HEK293 (cell line): ENCODE measurements at regions not wholly inside any gene's neighbourhood (a gene's known extent, or its start where the extent isn't known, plus 50 kb on each side); places are given as distances from the start of the nearest gene placed in this dataset.

ENCODE experiments used
- CTCF ChIA-PET: fragments of 350-600 bp; formaldehyde crosslinking; extraction: SDS; loops from one replicate; lab custom pipeline; 2021; ENCODE audit warnings: antibody characterized with exemption; lab: Yijun Ruan, JAX
- POLR2A ChIA-PET: fragments of 300-600 bp; formaldehyde crosslinking; extraction: SDS; loops from one replicate; lab custom pipeline; 2020; ENCODE audit warnings: antibody characterized with exemption, inconsistent platforms; lab: Yijun Ruan, JAX
- H3K27ac ChIP-seq: fragments of 200-500 bp; sonication (Bioruptor generic); 2 replicates; pipeline ENCODE4 v1.5.1; 2014; ENCODE audit warnings: low read depth, low read length, control low read depth, inconsistent platforms; ENCODE audit errors: extremely low read depth
- H3K36me3 ChIP-seq, 2 experiments: fragments of 200-500 bp in 1 of 2; sonication (Bioruptor generic) in 1 of 2; 1 replicate in 1 of 2; 2 replicates in 1 of 2; pipeline ENCODE4 v1.5.1; 2014 to 2017; ENCODE audit warnings: inconsistent platforms in 2 of 2, low read length in 2 of 2; ENCODE audit not compliant: control insufficient read depth in 2 of 2, insufficient read depth in 1 of 2
- H3K4me1 ChIP-seq: fragments of 200-500 bp; sonication (Bioruptor generic); 2 replicates; pipeline ENCODE4 v1.5.1; 2014; ENCODE audit warnings: mild to moderate bottlenecking, low read length, inconsistent platforms; ENCODE audit not compliant: control insufficient read depth, insufficient read depth
- H3K4me3 ChIP-seq: 2 replicates; pipeline ENCODE4 v1.5.1; 2011; ENCODE audit warnings: low read depth, mild to moderate bottlenecking, control low read depth, low read length, moderate library complexity
- H3K9me3 ChIP-seq: fragments of 200-500 bp; sonication (Bioruptor generic); 2 replicates; pipeline ENCODE4 v1.5.1; 2014; ENCODE audit warnings: low read depth, low read length, inconsistent platforms; ENCODE audit not compliant: control insufficient read depth, insufficient read depth
- BCL6B ChIP-seq: fragments of 450-650 bp; formaldehyde crosslinking; IDR thresholded peaks from 2 replicates; pipeline ENCODE4 v1.5.1; 2017; ENCODE audit warnings: missing biosample characterization, missing genetic modification characterization
- KLF1 ChIP-seq: fragments of 450-650 bp; formaldehyde crosslinking; IDR thresholded peaks from 2 replicates; pipeline ENCODE4 v1.5.1; 2016; ENCODE audit warnings: missing biosample characterization, missing genetic modification characterization
- KLF16 ChIP-seq: fragments of 450-650 bp; formaldehyde crosslinking; IDR thresholded peaks from 2 replicates; pipeline ENCODE4 v1.5.1; 2017; ENCODE audit warnings: missing biosample characterization, missing genetic modification characterization
- MZF1 ChIP-seq: fragments of 450-650 bp; formaldehyde crosslinking; IDR thresholded peaks from 2 replicates; pipeline ENCODE4 v1.5.1; 2017; ENCODE audit warnings: missing biosample characterization, missing genetic modification characterization, borderline replicate concordance
- SP7 ChIP-seq: fragments of 450-650 bp; formaldehyde crosslinking; IDR thresholded peaks from 2 replicates; pipeline ENCODE4 v1.5.1; 2016; ENCODE audit warnings: missing biosample characterization, missing genetic modification characterization
- ZBTB10 ChIP-seq: fragments of 450-650 bp; formaldehyde crosslinking; IDR thresholded peaks from 2 replicates; pipeline ENCODE4 v1.5.1; 2016; ENCODE audit warnings: missing biosample characterization, missing genetic modification characterization
- ZFP3 ChIP-seq: fragments of 450-650 bp; formaldehyde crosslinking; IDR thresholded peaks from 2 replicates; pipeline ENCODE4 v1.5.1; 2016; ENCODE audit warnings: low read depth, missing biosample characterization, missing genetic modification characterization
- ZFP41 ChIP-seq: fragments of 450-650 bp; formaldehyde crosslinking; IDR thresholded peaks from 2 replicates; pipeline ENCODE4 v1.5.1; 2016; ENCODE audit warnings: missing biosample characterization, missing genetic modification characterization, borderline replicate concordance
- ZNF202 ChIP-seq: fragments of 450-650 bp; formaldehyde crosslinking; IDR thresholded peaks from 2 replicates; pipeline ENCODE4 v1.5.1; 2016; ENCODE audit warnings: missing biosample characterization, missing genetic modification characterization, borderline replicate concordance
- ZNF335 ChIP-seq: fragments of 450-650 bp; formaldehyde crosslinking; conservative IDR thresholded peaks from 2 replicates; pipeline ENCODE4 v1.5.1; 2016; ENCODE audit warnings: missing biosample characterization, missing genetic modification characterization
- ZNF341 ChIP-seq: fragments of 450-650 bp; formaldehyde crosslinking; IDR thresholded peaks from 2 replicates; pipeline ENCODE4; 2016; ENCODE audit warnings: low read depth, missing biosample characterization, missing genetic modification characterization
- ZNF626 ChIP-seq: fragments of 450-650 bp; sonication (Bioruptor Pico); formaldehyde crosslinking; IDR thresholded peaks from 2 replicates; pipeline ENCODE4 v1.5.1; 2018; ENCODE audit warnings: missing biosample characterization, missing genetic modification characterization, inconsistent platforms
- ZNF629 ChIP-seq: fragments of 450-650 bp; formaldehyde crosslinking; IDR thresholded peaks from 2 replicates; pipeline ENCODE4 v1.5.1; 2017; ENCODE audit warnings: missing biosample characterization, missing genetic modification characterization
- ZNF791 ChIP-seq: fragments of 450-650 bp; formaldehyde crosslinking; IDR thresholded peaks from 2 replicates; pipeline ENCODE4 v1.5.1; 2016; ENCODE audit warnings: missing biosample characterization, missing genetic modification characterization
- ZNF837 ChIP-seq: fragments of 450-650 bp; formaldehyde crosslinking; IDR thresholded peaks from 2 replicates; pipeline ENCODE4 v1.5.1; 2016; ENCODE audit warnings: missing biosample characterization, missing genetic modification characterization
- TF ChIP-seq, protein P1 (sequence below): fragments of 450-650 bp; formaldehyde crosslinking; IDR thresholded peaks from 2 replicates; pipeline ENCODE4 v1.5.1; 2017; ENCODE audit warnings: missing biosample characterization, missing genetic modification characterization
- TF ChIP-seq, protein P2 (sequence below): fragments of 450-650 bp; formaldehyde crosslinking; IDR thresholded peaks from 2 replicates; pipeline ENCODE4 v1.5.1; 2016; ENCODE audit warnings: missing biosample characterization, missing genetic modification characterization, borderline replicate concordance
- TF ChIP-seq, protein P3 (sequence below): fragments of 450-650 bp; formaldehyde crosslinking; IDR thresholded peaks from 2 replicates; pipeline ENCODE4 v1.5.1; 2016; ENCODE audit warnings: missing biosample characterization, missing genetic modification characterization

DNA sequence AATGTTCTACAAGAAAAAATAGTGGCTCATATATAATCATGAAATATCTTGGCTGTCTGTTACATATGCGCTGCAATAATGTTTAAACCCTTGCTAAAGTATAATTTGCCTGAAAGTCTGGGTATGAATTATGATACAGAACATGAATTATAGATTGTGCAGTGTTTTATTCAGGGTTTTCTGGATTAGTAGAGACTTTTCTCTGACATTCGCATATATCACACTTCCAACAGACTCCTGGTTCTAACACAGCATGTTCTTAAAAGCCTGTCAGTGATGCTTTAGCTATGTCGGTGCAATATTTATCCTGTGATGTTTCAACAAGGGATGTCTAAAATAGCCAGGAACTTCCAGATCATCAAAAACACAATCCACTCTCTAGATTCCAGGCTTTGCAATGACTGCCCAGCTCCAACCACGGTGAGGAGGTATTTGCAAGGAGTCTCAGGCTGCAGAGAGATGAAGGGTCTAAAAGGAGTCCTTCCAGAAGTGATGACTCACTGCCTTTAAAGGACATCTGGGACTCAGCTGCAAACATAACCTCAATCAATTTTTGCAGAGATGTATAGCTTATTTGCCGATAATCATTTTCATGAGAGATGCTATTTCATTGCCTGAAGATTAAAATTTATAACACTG, 69.4 kb downstream of the RWDD4 start:
- POLR2A ChIA-PET: no interaction called here
- no peak overlapping the region for H3K4me3 ChIP-seq
- H3K36me3 ChIP-seq: no peaks in the 10 kb centered on the region
- TF ChIP-seq ZFP41: no peak
- TF ChIP-seq ZBTB10 (tag by site-specific recombination): no peak
- no peak for TF ChIP-seq BCL6B
- TF ChIP-seq, protein P1, sequence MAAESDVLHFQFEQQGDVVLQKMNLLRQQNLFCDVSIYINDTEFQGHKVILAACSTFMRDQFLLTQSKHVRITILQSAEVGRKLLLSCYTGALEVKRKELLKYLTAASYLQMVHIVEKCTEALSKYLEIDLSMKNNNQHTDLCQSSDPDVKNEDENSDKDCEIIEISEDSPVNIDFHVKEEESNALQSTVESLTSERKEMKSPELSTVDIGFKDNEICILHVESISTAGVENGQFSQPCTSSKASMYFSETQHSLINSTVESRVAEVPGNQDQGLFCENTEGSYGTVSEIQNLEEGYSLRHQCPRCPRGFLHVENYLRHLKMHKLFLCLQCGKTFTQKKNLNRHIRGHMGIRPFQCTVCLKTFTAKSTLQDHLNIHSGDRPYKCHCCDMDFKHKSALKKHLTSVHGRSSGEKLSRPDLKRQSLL (tag by site-specific recombination): no peak
- no peak for TF ChIP-seq ZNF629
- TF ChIP-seq KLF16 (tag by site-specific recombination): no peak
- TF ChIP-seq ZNF626 (tag by site-specific recombination): no peak
- no peak for TF ChIP-seq SP7 (tag by site-specific recombination)
- no peak for TF ChIP-seq ZNF202 (tag by site-specific recombination)
- TF ChIP-seq, protein P2, sequence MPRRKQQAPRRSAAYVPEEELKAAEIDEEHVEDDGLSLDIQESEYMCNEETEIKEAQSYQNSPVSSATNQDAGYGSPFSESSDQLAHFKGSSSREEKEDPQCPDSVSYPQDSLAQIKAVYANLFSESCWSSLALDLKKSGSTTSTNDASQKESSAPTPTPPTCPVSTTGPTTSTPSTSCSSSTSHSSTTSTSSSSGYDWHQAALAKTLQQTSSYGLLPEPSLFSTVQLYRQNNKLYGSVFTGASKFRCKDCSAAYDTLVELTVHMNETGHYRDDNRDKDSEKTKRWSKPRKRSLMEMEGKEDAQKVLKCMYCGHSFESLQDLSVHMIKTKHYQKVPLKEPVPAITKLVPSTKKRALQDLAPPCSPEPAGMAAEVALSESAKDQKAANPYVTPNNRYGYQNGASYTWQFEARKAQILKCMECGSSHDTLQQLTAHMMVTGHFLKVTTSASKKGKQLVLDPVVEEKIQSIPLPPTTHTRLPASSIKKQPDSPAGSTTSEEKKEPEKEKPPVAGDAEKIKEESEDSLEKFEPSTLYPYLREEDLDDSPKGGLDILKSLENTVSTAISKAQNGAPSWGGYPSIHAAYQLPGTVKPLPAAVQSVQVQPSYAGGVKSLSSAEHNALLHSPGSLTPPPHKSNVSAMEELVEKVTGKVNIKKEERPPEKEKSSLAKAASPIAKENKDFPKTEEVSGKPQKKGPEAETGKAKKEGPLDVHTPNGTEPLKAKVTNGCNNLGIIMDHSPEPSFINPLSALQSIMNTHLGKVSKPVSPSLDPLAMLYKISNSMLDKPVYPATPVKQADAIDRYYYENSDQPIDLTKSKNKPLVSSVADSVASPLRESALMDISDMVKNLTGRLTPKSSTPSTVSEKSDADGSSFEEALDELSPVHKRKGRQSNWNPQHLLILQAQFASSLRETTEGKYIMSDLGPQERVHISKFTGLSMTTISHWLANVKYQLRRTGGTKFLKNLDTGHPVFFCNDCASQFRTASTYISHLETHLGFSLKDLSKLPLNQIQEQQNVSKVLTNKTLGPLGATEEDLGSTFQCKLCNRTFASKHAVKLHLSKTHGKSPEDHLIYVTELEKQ (tag by site-specific recombination): no peak
- TF ChIP-seq, protein P3, sequence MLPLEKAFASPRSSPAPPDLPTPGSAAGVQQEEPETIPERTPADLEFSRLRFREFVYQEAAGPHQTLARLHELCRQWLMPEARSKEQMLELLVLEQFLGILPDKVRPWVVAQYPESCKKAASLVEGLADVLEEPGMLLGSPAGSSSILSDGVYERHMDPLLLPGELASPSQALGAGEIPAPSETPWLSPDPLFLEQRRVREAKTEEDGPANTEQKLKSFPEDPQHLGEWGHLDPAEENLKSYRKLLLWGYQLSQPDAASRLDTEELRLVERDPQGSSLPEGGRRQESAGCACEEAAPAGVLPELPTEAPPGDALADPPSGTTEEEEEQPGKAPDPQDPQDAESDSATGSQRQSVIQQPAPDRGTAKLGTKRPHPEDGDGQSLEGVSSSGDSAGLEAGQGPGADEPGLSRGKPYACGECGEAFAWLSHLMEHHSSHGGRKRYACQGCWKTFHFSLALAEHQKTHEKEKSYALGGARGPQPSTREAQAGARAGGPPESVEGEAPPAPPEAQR: no peak
- TF ChIP-seq ZNF335 (tag by site-specific recombination): no peak
- no peak for TF ChIP-seq ZNF837 (tag by site-specific recombination)
- no peak for TF ChIP-seq ZFP3 (tag by site-specific recombination)
- TF ChIP-seq KLF1 (tag by site-specific recombination): no peak
- no peak for TF ChIP-seq ZNF341
- no peak for TF ChIP-seq ZNF791 (tag by site-specific recombination)
- TF ChIP-seq MZF1 (tag by site-specific recombination): no peak
- TF ChIP-seq, all 188 proteins: peak for 0
- CTCF ChIA-PET: interaction anchor here (0.5 kb wide), 1 partner anchor 984 kb away, joined by 3 read pairs; no protein-coding TSS in a partner anchor
- Histone ChIP-seq H3K27ac (no peak overlapping the region), H3K4me1 (peaks cover 3% of the 10 kb centered on the region; the same call in 1 of the 2 replicates), H3K9me3 (no peaks in the 10 kb centered on the region)
